Endothelial cell of umbilical vein (primary cell): ENCODE measurements at regions not wholly inside any gene's neighbourhood (a gene's known extent, or its start where the extent isn't known, plus 50 kb on each side); places are given as distances from the start of the nearest gene placed in this dataset.

ENCODE experiments used
- BruUV-seq: library from RNA; stranded (reverse); fragments of 400-500 nt; replicated peaks from 2 replicates; lab custom pipeline; 2021; lab: Mats Ljungman, UMichigan
- CTCF ChIA-PET: fragments of 300-600, 350-600 bp; sonication (Branson Sonifier 250); formaldehyde crosslinking; loops from one replicate; lab custom pipeline; 2021; ENCODE audit warnings: antibody characterized with exemption, inconsistent platforms; lab: Charles Lee
- POLR2A ChIA-PET: fragments of 300-600, 350-600 bp; sonication (Branson Sonifier 250); formaldehyde crosslinking; loops from one replicate; lab custom pipeline; 2021; ENCODE audit warnings: antibody characterized with exemption, inconsistent platforms; lab: Charles Lee
- DNase-seq: peaks from one replicate; pipeline ENCODE4 v3.0.0-alpha.2; 2011; ENCODE audit warnings: low read depth, low spot score
- FAIRE-seq: peaks from 2 replicates; lab custom pipeline; 2011; peaks lifted over from hg19 to GRCh38; lab: Jason Lieb, UNC
- H2AFZ ChIP-seq: 2 replicates; pipeline ENCODE4 v1.6.0; 2012; ENCODE audit warnings: low read depth, low read length, control low read depth, inconsistent platforms
- H3K27ac ChIP-seq: 2 replicates; pipeline ENCODE4 v1.5.1; 2011; ENCODE audit warnings: low read depth, mild to moderate bottlenecking, control low read depth, low read length, moderate library complexity; ENCODE audit not compliant: insufficient read depth
- H3K27me3 ChIP-seq, 2 experiments: 2 replicates each; pipeline versions ENCODE4 v1.6.0 to v1.6.1; 2011; ENCODE audit warnings: low read length in 2 of 2, mixed read lengths in 1 of 2; ENCODE audit not compliant: control insufficient read depth in 2 of 2, insufficient read depth in 2 of 2
- H3K36me3 ChIP-seq, 2 experiments: 2 replicates in 1 of 2; 3 replicates in 1 of 2; pipeline ENCODE4 v1.5.1; 2011; ENCODE audit warnings: low read length in 2 of 2, mild to moderate bottlenecking in 1 of 2, moderate library complexity in 1 of 2; ENCODE audit not compliant: control insufficient read depth in 2 of 2, insufficient read depth in 2 of 2; ENCODE audit errors: extremely low read depth in 1 of 2
- H3K4me1 ChIP-seq: 3 replicates; pipeline ENCODE4 v1.5.1; 2011; ENCODE audit warnings: mild to moderate bottlenecking, low read length; ENCODE audit not compliant: control insufficient read depth, insufficient read depth; ENCODE audit errors: extremely low read depth
- H3K4me2 ChIP-seq: 2 replicates; pipeline ENCODE4 v1.6.1; 2011; ENCODE audit warnings: low read length, control low read depth, mixed read lengths; ENCODE audit not compliant: insufficient read depth
- H3K4me3 ChIP-seq, 3 experiments: fragments of 200-600 bp in 1 of 3; sonication (generic), shearing (Covaris generic) in 1 of 3; replicated peaks in 1 of 3; 2 replicates each; pipeline ENCODE4 v1.5.1; 2011 to 2016; ENCODE audit warnings: control low read depth in 3 of 3, low read length in 3 of 3, mild to moderate bottlenecking in 2 of 3, inconsistent platforms in 1 of 3, low read depth in 1 of 3, moderate library complexity in 1 of 3; ENCODE audit not compliant: insufficient read depth in 1 of 3
- H3K79me2 ChIP-seq: 2 replicates; pipeline ENCODE4 v1.6.0; 2012; ENCODE audit warnings: low read length, inconsistent platforms; ENCODE audit not compliant: control insufficient read depth, insufficient read depth
- H3K9ac ChIP-seq: replicated peaks from 2 replicates; pipeline ENCODE3; 2011; ENCODE audit warnings: low read length, control low read depth; ENCODE audit not compliant: insufficient read depth; ENCODE audit errors: extremely low read depth
- H3K9me1 ChIP-seq: replicated peaks from 3 replicates; pipeline ENCODE4 v1.6.0; 2011; ENCODE audit warnings: mild to moderate bottlenecking, low read length; ENCODE audit not compliant: control insufficient read depth, insufficient read depth; ENCODE audit errors: extremely low read depth
- H3K9me3 ChIP-seq: replicated peaks from 2 replicates; pipeline ENCODE4 v1.5.1; 2012; ENCODE audit warnings: low read length, inconsistent platforms; ENCODE audit not compliant: control insufficient read depth, insufficient read depth
- H4K20me1 ChIP-seq: replicated peaks from 2 replicates; pipeline ENCODE3; 2011; ENCODE audit warnings: mild to moderate bottlenecking, low read length; ENCODE audit not compliant: control insufficient read depth, insufficient read depth; ENCODE audit errors: extremely low read depth
- FOS ChIP-seq: IDR thresholded peaks from 2 replicates; pipeline ENCODE4 v1.6.1; 2011; ENCODE audit warnings: mild to moderate bottlenecking, low read length, moderate library complexity, borderline replicate concordance; ENCODE audit not compliant: insufficient read depth
- MYC ChIP-seq: IDR thresholded peaks from one replicate; pipeline ENCODE4 v1.6.1; 2011; ENCODE audit warnings: mild to moderate bottlenecking, low read depth, low read length
- POLR2A ChIP-seq: IDR thresholded peaks from 2 replicates; pipeline ENCODE4 v1.6.1; 2012; ENCODE audit warnings: low read depth, mild to moderate bottlenecking, control low read depth, low read length
- POLR2AphosphoS5 ChIP-seq: IDR thresholded peaks from 2 replicates; pipeline ENCODE4 v1.6.1; 2012; ENCODE audit warnings: low read depth, mild to moderate bottlenecking, control low read depth, low read length, moderate library complexity; ENCODE audit not compliant: insufficient read depth
- dilution Hi-C: fragments of 300-500 bp; cut with MboI; formaldehyde crosslinking; loops from one replicate; pipeline ENCODE4 v1.15.0; 2019; ENCODE audit warnings: low sequenced_read_pairs; ENCODE audit not compliant: extremely low pct_ligation_motif_present
- intact Hi-C: fragments of 100-400 bp; cut with micrococcal nuclease; formaldehyde crosslinking; loops from one replicate; pipeline ENCODE4 v1.10.0; 2022
- TF ChIP-seq, protein P1 (sequence below), 2 donors: IDR thresholded peaks; 1 replicate in 1 of 2; 2 replicates in 1 of 2; pipeline ENCODE4 v1.5.1; 2011; ENCODE audit warnings: low read length in 2 of 2, mild to moderate bottlenecking in 2 of 2, moderate library complexity in 2 of 2, control low read depth in 1 of 2, inconsistent platforms in 1 of 2, low read depth in 1 of 2; ENCODE audit not compliant: insufficient read depth in 1 of 2; ENCODE audit errors: extremely low read depth in 1 of 2
- TF ChIP-seq, protein P2 (sequence below): IDR thresholded peaks from 2 replicates; pipeline ENCODE4 v1.6.1; 2011; ENCODE audit not compliant: insufficient read depth, insufficient read length

DNA sequence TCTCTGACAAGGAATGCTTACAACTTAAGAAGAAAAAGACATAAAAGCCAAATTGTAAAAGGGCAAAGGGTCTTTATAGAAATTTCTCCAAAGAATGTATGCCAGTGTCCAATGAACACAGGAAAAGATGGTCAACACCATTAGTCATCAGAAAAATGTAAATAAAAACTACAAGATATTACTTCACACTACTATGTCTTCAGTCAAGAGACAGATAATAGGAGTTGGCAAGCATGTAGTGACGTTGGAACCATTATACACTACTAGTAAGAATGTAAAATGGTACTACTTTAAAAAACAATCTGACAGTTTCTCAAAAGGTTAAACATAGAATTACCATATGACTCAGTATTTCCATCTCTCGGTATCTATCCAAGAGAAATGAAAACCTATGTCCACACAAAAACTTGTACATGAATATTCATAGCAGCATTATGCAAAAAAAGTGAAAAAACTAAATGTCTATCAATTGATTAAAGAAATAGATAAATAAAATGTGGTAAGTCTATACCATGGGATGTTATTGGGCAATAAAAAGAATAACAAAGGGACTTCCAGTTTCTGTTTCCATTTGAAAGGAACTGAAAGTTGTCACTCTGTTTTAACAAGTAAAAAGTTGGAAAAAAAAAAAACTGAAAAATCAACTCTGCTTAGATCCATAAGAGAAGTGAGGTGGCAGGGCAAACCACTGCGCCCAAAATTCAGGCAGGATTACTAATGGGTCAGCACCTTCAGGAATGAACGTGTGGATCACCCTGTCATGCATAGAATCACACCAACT is 69.8 kb downstream of the ALG10B start:
- BruUV-seq: no TSS peak
- no peak overlapping the region for H3K27ac ChIP-seq
- intact Hi-C loops: no loop called here
- no peak overlapping the region for H3K4me3 ChIP-seq
- TF ChIP-seq MYC: no peak
- TF ChIP-seq FOS: no peak
- TF ChIP-seq, protein P1, sequence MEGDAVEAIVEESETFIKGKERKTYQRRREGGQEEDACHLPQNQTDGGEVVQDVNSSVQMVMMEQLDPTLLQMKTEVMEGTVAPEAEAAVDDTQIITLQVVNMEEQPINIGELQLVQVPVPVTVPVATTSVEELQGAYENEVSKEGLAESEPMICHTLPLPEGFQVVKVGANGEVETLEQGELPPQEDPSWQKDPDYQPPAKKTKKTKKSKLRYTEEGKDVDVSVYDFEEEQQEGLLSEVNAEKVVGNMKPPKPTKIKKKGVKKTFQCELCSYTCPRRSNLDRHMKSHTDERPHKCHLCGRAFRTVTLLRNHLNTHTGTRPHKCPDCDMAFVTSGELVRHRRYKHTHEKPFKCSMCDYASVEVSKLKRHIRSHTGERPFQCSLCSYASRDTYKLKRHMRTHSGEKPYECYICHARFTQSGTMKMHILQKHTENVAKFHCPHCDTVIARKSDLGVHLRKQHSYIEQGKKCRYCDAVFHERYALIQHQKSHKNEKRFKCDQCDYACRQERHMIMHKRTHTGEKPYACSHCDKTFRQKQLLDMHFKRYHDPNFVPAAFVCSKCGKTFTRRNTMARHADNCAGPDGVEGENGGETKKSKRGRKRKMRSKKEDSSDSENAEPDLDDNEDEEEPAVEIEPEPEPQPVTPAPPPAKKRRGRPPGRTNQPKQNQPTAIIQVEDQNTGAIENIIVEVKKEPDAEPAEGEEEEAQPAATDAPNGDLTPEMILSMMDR (IDR thresholded peaks at IDR 0.05; ENCODE audit: extremely low read depth in 1 of 2, insufficient read depth in 1 of 2, low read depth in 1 of 2, low read length in 2 of 2): no peak
- TF ChIP-seq, protein P2, sequence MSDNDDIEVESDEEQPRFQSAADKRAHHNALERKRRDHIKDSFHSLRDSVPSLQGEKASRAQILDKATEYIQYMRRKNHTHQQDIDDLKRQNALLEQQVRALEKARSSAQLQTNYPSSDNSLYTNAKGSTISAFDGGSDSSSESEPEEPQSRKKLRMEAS: no peak
- no peak for TF ChIP-seq POLR2AphosphoS5
- TF ChIP-seq POLR2A: no peak
- no peaks in the 10 kb centered on the region for H3K27me3 ChIP-seq
- no peak for FAIRE-seq
- H3K4me1 ChIP-seq: no peaks in the 10 kb centered on the region
- dilution Hi-C loops: no loop called here
- no peak overlapping the region for H2AFZ ChIP-seq
- H3K36me3 ChIP-seq: no peaks in the 10 kb centered on the region
- no peaks in the 10 kb centered on the region for H4K20me1 ChIP-seq
- no peak for DNase-seq
- H3K4me2 ChIP-seq: no peak overlapping the region
- H3K9ac ChIP-seq: no peak overlapping the region
- H3K79me2 ChIP-seq: no peaks in the 10 kb centered on the region
- H3K9me3 ChIP-seq: no peaks in the 10 kb centered on the region
- ChIA-PET CTCF (no interaction called here), POLR2A (no interaction called here)
- H3K9me1 ChIP-seq: no peaks in the 10 kb centered on the region
